ENCODE measurements at regions not wholly inside any gene's neighbourhood (a gene's known extent, or its start where the extent isn't known, plus 50 kb on each side); places are given as distances from the start of the nearest gene placed in this dataset.

GRCh38 chr1:87629673-87630072 lies 301.0 kb downstream of the LMO4 start:
- Histone ChIP-seq H3K27ac (no peak overlapping the region), H3K4me3 (no peak overlapping the region), H3K9me3 (no peaks in the 10 kb centered on the region), H3K27me3 (no peaks in the 10 kb centered on the region), H3K36me3 (no peaks in the 10 kb centered on the region), H3K4me1 (no peaks in the 10 kb centered on the region)
- TF ChIP-seq EP300 (IDR thresholded peaks at IDR 0.05) = no peak
- no peak for TF ChIP-seq CTCF (IDR thresholded peaks at IDR 0.05)
- no peak for TF ChIP-seq POLR2A (IDR thresholded peaks at IDR 0.05)
- TF ChIP-seq POLR2AphosphoS5 (IDR thresholded peaks at IDR 0.05) = no peak
- WGBS, 2 donors (ENCODE audit: low coverage in 1 of 2) = 85 to 100% methylated on average over 1 of the region's 1 CpG
- ATAC-seq = no peak

GRCh38 chr1:87632232-87632631 lies 303.6 kb downstream of the LMO4 start:
- H3K4me1 ChIP-seq = no peaks in the 10 kb centered on the region
- H3K27me3 ChIP-seq = no peaks in the 10 kb centered on the region
- WGBS, 2 donors (ENCODE audit: low coverage in 1 of 2) = 83 to 89% methylated on average over 3 of the region's 3 CpGs
- no peak overlapping the region for H3K4me3 ChIP-seq
- H3K27ac ChIP-seq = no peak overlapping the region
- TF ChIP-seq POLR2AphosphoS5 (IDR thresholded peaks at IDR 0.05) (no peak), POLR2A (IDR thresholded peaks at IDR 0.05) (no peak), EP300 (IDR thresholded peaks at IDR 0.05) (no peak), CTCF (IDR thresholded peaks at IDR 0.05) (no peak)
- no peak for ATAC-seq
- no peaks in the 10 kb centered on the region for H3K36me3 ChIP-seq
- H3K9me3 ChIP-seq = peaks cover 0 to 7% (median 0%) of the 10 kb centered on the region in 3 donors

- Histone ChIP-seq H3K36me3 (no peaks in the 10 kb centered on the region), H3K27me3 (no peaks in the 10 kb centered on the region), H3K4me1 (peaks cover 0 to 5% (median 0%) of the 10 kb centered on the region in 3 donors), H3K27ac (no peak overlapping the region), H3K4me3 (no peak overlapping the region), H3K9me3 (peaks cover 0 to 7% (median 0%) of the 10 kb centered on the region in 3 donors)
- no peak for TF ChIP-seq POLR2AphosphoS5 (IDR thresholded peaks at IDR 0.05)
- TF ChIP-seq CTCF (IDR thresholded peaks at IDR 0.05) = no peak
- TF ChIP-seq POLR2A (IDR thresholded peaks at IDR 0.05) = no peak
- TF ChIP-seq EP300 (IDR thresholded peaks at IDR 0.05) = no peak
- 98 to 100% methylated on average over 1 to 4 of the region's 28 CpGs for WGBS, 2 donors (ENCODE audit: low coverage in 1 of 2)
- no peak for ATAC-seq
Observed at GRCh38 chr1:87636198-87636892, 307.7 kb downstream of the LMO4 start.

- no peak overlapping the region for H3K4me3 ChIP-seq
- no peaks in the 10 kb centered on the region for H3K36me3 ChIP-seq
- peaks cover 0 to 12% (median under 1%) of the 10 kb centered on the region in 3 donors for H3K4me1 ChIP-seq
- no peak overlapping the region for H3K27ac ChIP-seq
- TF ChIP-seq EP300 (IDR thresholded peaks at IDR 0.05) = no peak
- TF ChIP-seq POLR2AphosphoS5 (IDR thresholded peaks at IDR 0.05) = no peak
- no peak for TF ChIP-seq POLR2A (IDR thresholded peaks at IDR 0.05)
- TF ChIP-seq CTCF (IDR thresholded peaks at IDR 0.05) = no peak
- H3K27me3 ChIP-seq = no peaks in the 10 kb centered on the region
- no peak for ATAC-seq
- peaks cover 0 to 7% (median 0%) of the 10 kb centered on the region in 3 donors for H3K9me3 ChIP-seq
Observed at GRCh38 chr1:87638636-87639035, 310.0 kb downstream of the LMO4 start.

- ATAC-seq = no peak
- H3K27me3 ChIP-seq = no peaks in the 10 kb centered on the region
- H3K27ac ChIP-seq = no peak overlapping the region
- H3K9me3 ChIP-seq = no peaks in the 10 kb centered on the region
- no peaks in the 10 kb centered on the region for H3K36me3 ChIP-seq
- WGBS, 2 donors (ENCODE audit: low coverage in 1 of 2) = 87 to 93% methylated on average over 3 of the region's 3 CpGs
- TF ChIP-seq EP300 (IDR thresholded peaks at IDR 0.05) (no peak), POLR2AphosphoS5 (IDR thresholded peaks at IDR 0.05) (no peak), POLR2A (IDR thresholded peaks at IDR 0.05) (no peak), CTCF (IDR thresholded peaks at IDR 0.05) (no peak)
- H3K4me3 ChIP-seq = no peak overlapping the region
- peaks cover 0 to 28% (median 5%) of the 10 kb centered on the region in 3 donors for H3K4me1 ChIP-seq
Observed at GRCh38 chr1:87641996-87642395, 313.3 kb downstream of the LMO4 start.
